ENCODE measurements at regions not wholly inside any gene's neighbourhood (a gene's known extent, or its start where the extent isn't known, plus 50 kb on each side); places are given as distances from the start of the nearest gene placed in this dataset.

DNA sequence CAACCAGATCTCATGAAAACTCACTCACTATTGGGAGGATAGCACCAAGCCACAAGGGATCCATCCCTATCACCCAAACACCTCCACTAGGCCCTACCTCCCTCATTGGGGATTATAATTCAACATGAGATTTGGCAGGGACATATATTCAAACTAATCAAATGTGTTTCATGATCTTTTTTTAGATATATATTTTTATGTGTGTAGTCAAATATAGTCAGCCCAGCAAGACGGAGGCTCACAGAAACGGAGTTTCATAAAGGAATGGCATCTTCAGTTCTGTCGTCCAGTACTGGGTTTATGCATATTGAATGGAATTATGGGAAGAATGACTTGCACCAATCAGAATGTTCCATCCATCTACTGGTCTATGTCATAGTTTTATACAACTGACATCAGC is 343.3 kb upstream of the KAZN start:
- no peak overlapping the region for H3K27ac ChIP-seq (ENCODE audit: control insufficient read depth, insufficient read depth, low read length)
- no peaks in the 10 kb centered on the region for H3K79me2 ChIP-seq (ENCODE audit: control insufficient read depth, insufficient read depth, low read length)
- H3K9me3 ChIP-seq (ENCODE audit: control insufficient read depth, low read depth, low read length) = no peaks in the 10 kb centered on the region
- no peak overlapping the region for H3K4me3 ChIP-seq (ENCODE audit: control insufficient read depth in 2 of 3, extremely low read depth in 1 of 3, insufficient read depth in 2 of 3, low read depth in 1 of 3, low read length in 3 of 3)
- dilution Hi-C loops (cut with MboI; ENCODE audit: extremely low pct_ligation_motif_present, low sequenced_read_pairs) = no loop called here
- no peak overlapping the region for H2AFZ ChIP-seq (ENCODE audit: control insufficient read depth, low read length)
- TF ChIP-seq CTCF (optimal IDR thresholded peaks at IDR 0.05 in 1 of 3, IDR thresholded peaks at IDR 0.05 in 1 of 3, conservative IDR thresholded peaks at IDR 0.05 in 1 of 3; ENCODE audit: extremely low read depth in 1 of 3, insufficient read depth in 2 of 3, low read length in 3 of 3) = no peak
- TF ChIP-seq EZH2 (IDR thresholded peaks at IDR 0.05; ENCODE audit: low read length) = no peak
- no peak for FAIRE-seq
- no peaks in the 10 kb centered on the region for H3K27me3 ChIP-seq (ENCODE audit: control insufficient read depth, extremely low read depth, insufficient read depth, low read length)
- no peak for DNase-seq (ENCODE audit: low read depth, low spot score)
- H3K4me1 ChIP-seq (ENCODE audit: control insufficient read depth, extremely low read depth, insufficient read depth, low read length) = no peaks in the 10 kb centered on the region
- H3K9ac ChIP-seq (ENCODE audit: control insufficient read depth, extremely low read depth, insufficient read depth, low read length) = no peak overlapping the region
- no peak overlapping the region for H3K4me2 ChIP-seq (ENCODE audit: control insufficient read depth, extremely low read depth, insufficient read depth, low read depth, low read length)
- H3K36me3 ChIP-seq (ENCODE audit: control insufficient read depth in 2 of 2, extremely low read depth in 1 of 2, insufficient read depth in 2 of 2, low read length in 2 of 2) = no peaks in the 10 kb centered on the region
- no peaks in the 10 kb centered on the region for H4K20me1 ChIP-seq (ENCODE audit: control insufficient read depth, extremely low read depth, insufficient read depth, low read length)
- H3K9me1 ChIP-seq (ENCODE audit: control insufficient read depth, extremely low read depth, insufficient read depth, low read length) = no peaks in the 10 kb centered on the region

GRCh38 chr1:14255711-14256110 is 342.8 kb upstream of the KAZN start:
- DNase-seq (ENCODE audit: low read depth, low spot score) (no peak), FAIRE-seq (peak; percentile 46)
- Histone ChIP-seq H3K9ac (ENCODE audit: control insufficient read depth, extremely low read depth, insufficient read depth, low read length) (no peak overlapping the region), H3K4me3 (ENCODE audit: control insufficient read depth in 2 of 3, extremely low read depth in 1 of 3, insufficient read depth in 2 of 3, low read depth in 1 of 3, low read length in 3 of 3) (no peak overlapping the region), H3K9me1 (ENCODE audit: control insufficient read depth, extremely low read depth, insufficient read depth, low read length) (no peaks in the 10 kb centered on the region), H3K27ac (ENCODE audit: control insufficient read depth, insufficient read depth, low read length) (no peak overlapping the region), H2AFZ (ENCODE audit: control insufficient read depth, low read length) (no peak overlapping the region), H3K4me1 (ENCODE audit: control insufficient read depth, extremely low read depth, insufficient read depth, low read length) (no peaks in the 10 kb centered on the region), H3K79me2 (ENCODE audit: control insufficient read depth, insufficient read depth, low read length) (no peaks in the 10 kb centered on the region), H3K36me3 (ENCODE audit: control insufficient read depth in 2 of 2, extremely low read depth in 1 of 2, insufficient read depth in 2 of 2, low read length in 2 of 2) (no peaks in the 10 kb centered on the region), H3K27me3 (ENCODE audit: control insufficient read depth, extremely low read depth, insufficient read depth, low read length) (peaks cover 4% of the 10 kb centered on the region), H3K9me3 (ENCODE audit: control insufficient read depth, low read depth, low read length) (no peaks in the 10 kb centered on the region), H3K4me2 (ENCODE audit: control insufficient read depth, extremely low read depth, insufficient read depth, low read depth, low read length) (no peak overlapping the region), H4K20me1 (ENCODE audit: control insufficient read depth, extremely low read depth, insufficient read depth, low read length) (no peaks in the 10 kb centered on the region)
- no peak for TF ChIP-seq EZH2 (IDR thresholded peaks at IDR 0.05; ENCODE audit: low read length)
- no peak for TF ChIP-seq CTCF (optimal IDR thresholded peaks at IDR 0.05 in 1 of 3, IDR thresholded peaks at IDR 0.05 in 1 of 3, conservative IDR thresholded peaks at IDR 0.05 in 1 of 3; ENCODE audit: extremely low read depth in 1 of 3, insufficient read depth in 2 of 3, low read length in 3 of 3)
- dilution Hi-C loops (cut with MboI; ENCODE audit: extremely low pct_ligation_motif_present, low sequenced_read_pairs) = no loop called here
